PC-9 (cell line): ENCODE measurements at regions not wholly inside any gene's neighbourhood (a gene's known extent, or its start where the extent isn't known, plus 50 kb on each side); places are given as distances from the start of the nearest gene placed in this dataset.

ENCODE experiments used
- BruUV-seq: library from RNA; stranded (reverse); fragments of 400-500 nt; replicated peaks from 2 replicates; lab custom pipeline; 2021; lab: Mats Ljungman, UMichigan
- CTCF ChIA-PET: fragments of 300-600 bp; sonication (Branson Sonifier 250); formaldehyde crosslinking; loops from one replicate; lab custom pipeline; 2022; ENCODE audit warnings: antibody characterized with exemption; lab: Charles Lee
- POLR2A ChIA-PET: fragments of 300-600 bp; sonication (Branson Sonifier 250); formaldehyde crosslinking; loops from one replicate; lab custom pipeline; 2022; ENCODE audit warnings: antibody characterized with exemption; ENCODE audit not compliant: unreplicated experiment; lab: Charles Lee
- DNase-seq, 2 experiments: peaks; one replicate each; pipeline versions ENCODE4 v3.0.0 to v3.0.0-alpha.2; 2015 to 2022; ENCODE audit warnings: mixed read lengths in 1 of 2
- H2AFZ ChIP-seq: fragments of 200-600 bp; sonication (generic); 2 replicates; pipeline ENCODE4 v1.8.1; 2017; ENCODE audit warnings: antibody characterized with exemption
- H3F3A ChIP-seq: fragments of 200-600 bp; sonication (generic); 2 replicates; pipeline ENCODE4 v1.8.1; 2017; ENCODE audit warnings: antibody characterized with exemption, mild to moderate bottlenecking, low read depth; ENCODE audit not compliant: insufficient read depth
- H3K27ac ChIP-seq: fragments of 200-600 bp; sonication (generic); 2 replicates; pipeline ENCODE4 v1.6.1; 2016; ENCODE audit warnings: mixed run types
- H3K27me3 ChIP-seq: fragments of 200-600 bp; sonication (generic); 2 replicates; pipeline ENCODE4 v1.6.1; 2016; ENCODE audit warnings: low read depth, mixed run types; ENCODE audit not compliant: insufficient read depth
- H3K36me3 ChIP-seq: fragments of 200-600 bp; sonication (generic); 2 replicates; pipeline ENCODE4 v1.6.1; 2016; ENCODE audit warnings: low read depth, mixed run types
- H3K4me1 ChIP-seq: fragments of 200-600 bp; sonication (generic); replicated peaks from 2 replicates; pipeline ENCODE4 v1.6.1; 2016; ENCODE audit warnings: mixed run types; ENCODE audit not compliant: insufficient read depth
- H3K4me2 ChIP-seq: fragments of 200-600 bp; sonication (generic); 2 replicates; pipeline ENCODE4 v1.6.1; 2017; ENCODE audit warnings: mixed run types
- H3K4me3 ChIP-seq: fragments of 200-600 bp; sonication (generic); 2 replicates; pipeline ENCODE4 v1.6.1; 2016; ENCODE audit warnings: mixed run types
- H3K79me2 ChIP-seq: fragments of 200-600 bp; sonication (generic); 2 replicates; pipeline ENCODE4 v1.6.1; 2017; ENCODE audit warnings: low read depth, mixed run types
- H3K9me2 ChIP-seq: fragments of 200-600 bp; sonication (generic); 2 replicates; pipeline ENCODE4 v1.8.1; 2017; ENCODE audit warnings: mild to moderate bottlenecking; ENCODE audit not compliant: insufficient read depth
- H3K9me3 ChIP-seq: fragments of 200-600 bp; sonication (generic); 2 replicates; pipeline ENCODE4 v1.8.1; 2016; ENCODE audit warnings: low read depth; ENCODE audit not compliant: insufficient read depth
- H4K20me1 ChIP-seq: fragments of 200-600 bp; sonication (generic); 2 replicates; pipeline ENCODE4 v1.8.1; 2017; ENCODE audit not compliant: insufficient read depth
- CTCF ChIP-seq: fragments of 200-600 bp; sonication (generic); conservative IDR thresholded peaks from 2 replicates; pipeline ENCODE4 v1.6.1; 2017; ENCODE audit warnings: mixed run types, antibody characterized with exemption, mild to moderate bottlenecking, moderate library complexity
- EZH2 ChIP-seq: fragments of 200-600 bp; sonication (generic); IDR thresholded peaks from 2 replicates; pipeline ENCODE4 v1.8.0; 2017; ENCODE audit warnings: antibody characterized with exemption, low read depth
- intact Hi-C: fragments of 100-400 bp; cut with micrococcal nuclease; formaldehyde crosslinking; loops from one replicate; pipeline ENCODE4 v1.10.0; 2022; ENCODE audit not compliant: unreplicated experiment

- peaks cover 11% of the 10 kb centered on the region for H3F3A ChIP-seq
- H3K79me2 ChIP-seq = no peaks in the 10 kb centered on the region
- H3K9me3 ChIP-seq = peaks cover 10% of the 10 kb centered on the region; the same call in 1 of the 2 replicates
- H3K27me3 ChIP-seq = no peaks in the 10 kb centered on the region
- H4K20me1 ChIP-seq = no peaks in the 10 kb centered on the region
- H3K27ac ChIP-seq = no peak overlapping the region
- no TSS peak for BruUV-seq
- intact Hi-C loops = no loop called here
- CTCF ChIA-PET = no interaction called here
- H2AFZ ChIP-seq = no peak overlapping the region
- no peak for DNase-seq
- POLR2A ChIA-PET = no interaction called here
- no peaks in the 10 kb centered on the region for H3K36me3 ChIP-seq
- H3K9me2 ChIP-seq = no peaks in the 10 kb centered on the region
- no peak overlapping the region for H3K4me3 ChIP-seq
- no peak overlapping the region for H3K4me2 ChIP-seq
- TF ChIP-seq CTCF = no peak
- no peak for TF ChIP-seq EZH2
- H3K4me1 ChIP-seq = peaks cover 45% of the 10 kb centered on the region
Measured at GRCh38 chrX:9164086-9164485, 130.2 kb upstream of the FAM9B start.

- H3K27ac ChIP-seq = peak overlapping the region; percentile 60
- no peak overlapping the region for H2AFZ ChIP-seq
- H3K4me1 ChIP-seq = peaks cover 45% of the 10 kb centered on the region
- no peak for TF ChIP-seq CTCF
- no peak for TF ChIP-seq EZH2
- DNase-seq = peak in 1 of 2 experiments; percentile 40
- H3F3A ChIP-seq = peaks cover 11% of the 10 kb centered on the region
- H3K79me2 ChIP-seq = no peaks in the 10 kb centered on the region
- BruUV-seq = no TSS peak
- peaks cover 10% of the 10 kb centered on the region; the same call in 1 of the 2 replicates for H3K9me3 ChIP-seq
- H3K4me2 ChIP-seq = peak overlapping the region; percentile 44; the same call in 1 of the 2 replicates
- intact Hi-C loops = no loop called here
- POLR2A ChIA-PET = no interaction called here
- no peaks in the 10 kb centered on the region for H3K36me3 ChIP-seq
- H3K4me3 ChIP-seq = no peak overlapping the region
- H3K9me2 ChIP-seq = no peaks in the 10 kb centered on the region
- H3K27me3 ChIP-seq = no peaks in the 10 kb centered on the region
- H4K20me1 ChIP-seq = no peaks in the 10 kb centered on the region
- CTCF ChIA-PET = no interaction called here
Measured at GRCh38 chrX:9164533-9165426, 130.9 kb upstream of the FAM9B start.

- Histone ChIP-seq H3K79me2 (no peaks in the 10 kb centered on the region), H2AFZ (no peak overlapping the region), H3K27ac (peak overlapping the region; percentile 46; the same call in 1 of the 2 replicates), H3K9me3 (peaks cover 10% of the 10 kb centered on the region; the same call in 1 of the 2 replicates), H3K4me2 (peak overlapping the region; percentile 57; the same call in 1 of the 2 replicates), H3K9me2 (no peaks in the 10 kb centered on the region), H3K4me3 (no peak overlapping the region), H3F3A (peaks cover 11% of the 10 kb centered on the region), H3K27me3 (no peaks in the 10 kb centered on the region), H4K20me1 (no peaks in the 10 kb centered on the region), H3K36me3 (no peaks in the 10 kb centered on the region), H3K4me1 (peaks cover 45% of the 10 kb centered on the region)
- DNase-seq = no peak
- CTCF ChIA-PET = no interaction called here
- BruUV-seq = no TSS peak
- no peak for TF ChIP-seq EZH2
- TF ChIP-seq CTCF = no peak
- intact Hi-C loops = no loop called here
- POLR2A ChIA-PET = no interaction called here
Measured at GRCh38 chrX:9166584-9166944, 132.6 kb upstream of the FAM9B start.
